ENCODE measurements at regions not wholly inside any gene's neighbourhood (a gene's known extent, or its start where the extent isn't known, plus 50 kb on each side); places are given as distances from the start of the nearest gene placed in this dataset.

- POLR2A ChIA-PET: no interaction called here
- no peak overlapping the region for H2AFZ ChIP-seq (ENCODE audit: low read depth, low read length, poor library complexity, severe bottlenecking)
- H3K79me2 ChIP-seq (ENCODE audit: insufficient read depth, low read length): no peaks in the 10 kb centered on the region
- no peaks in the 10 kb centered on the region for H4K20me1 ChIP-seq (ENCODE audit: insufficient read depth)
- TF ChIP-seq EZH2 (IDR thresholded peaks at IDR 0.05) (no peak), CTCF (IDR thresholded peaks at IDR 0.05 in 2 of 3, conservative IDR thresholded peaks at IDR 0.05 in 1 of 3; ENCODE audit: borderline replicate concordance in 1 of 3, insufficient read depth in 1 of 3, low read depth in 2 of 3, low read length in 2 of 3) (no peak), SP1 (IDR thresholded peaks at IDR 0.05; ENCODE audit: low read depth) (no peak)
- no peak overlapping the region for H3K4me2 ChIP-seq (ENCODE audit: low read length)
- intact Hi-C loops (cut with micrococcal nuclease): no loop called here
- RAD21 ChIA-PET (ENCODE audit: low non-redundant PET in 1 of 2, low total read pairs in 2 of 2, uncharacterized antibody in 2 of 2, unreplicated experiment in 2 of 2): no interaction called here
- BruUV-seq (replicated peaks): no TSS peak
- ATAC-seq (no peak), DNase-seq (ENCODE audit: low read depth, low spot score) (no peak)
- no peaks in the 10 kb centered on the region for H3K27me3 ChIP-seq (ENCODE audit: insufficient read depth, low read length)
- no peak overlapping the region for H3K9ac ChIP-seq (ENCODE audit: low read length)
- H3K9me3 ChIP-seq (ENCODE audit: control insufficient read depth in 1 of 2, insufficient read depth in 1 of 2, low read depth in 1 of 2, low read length in 2 of 2): no peaks in the 10 kb centered on the region
- CTCF ChIA-PET: no interaction called here
- H3K36me3 ChIP-seq (ENCODE audit: control insufficient read depth in 1 of 2, insufficient read depth in 2 of 2, low read length in 2 of 2): no peaks in the 10 kb centered on the region
- peaks cover 12 to 14% of the 10 kb centered on the region in 2 experiments for H3K4me1 ChIP-seq (ENCODE audit: control insufficient read depth in 1 of 2, insufficient read depth in 2 of 2, low read length in 2 of 2)
- no peaks in the 10 kb centered on the region for H3K9me2 ChIP-seq (ENCODE audit: insufficient read depth)
- H3K27ac ChIP-seq (ENCODE audit: low read depth, low read length): no peak overlapping the region
- H3K4me3 ChIP-seq (replicated peaks in 1 of 2; ENCODE audit: low read depth in 1 of 2, low read length in 2 of 2): no peak overlapping the region
Observed at GRCh38 chr18:79608535-79608934, 71.1 kb upstream of the CTDP1 start.

GRCh38 chr18:79608999-79609461 is 70.6 kb upstream of the CTDP1 start:
- ChIA-PET CTCF (no interaction called here), POLR2A (no interaction called here), RAD21 (ENCODE audit: low non-redundant PET in 1 of 2, low total read pairs in 2 of 2, uncharacterized antibody in 2 of 2, unreplicated experiment in 2 of 2) (no interaction called here)
- Histone ChIP-seq H4K20me1 (ENCODE audit: insufficient read depth) (no peaks in the 10 kb centered on the region), H3K4me3 (replicated peaks in 1 of 2; ENCODE audit: low read depth in 1 of 2, low read length in 2 of 2) (no peak overlapping the region), H3K9me3 (ENCODE audit: control insufficient read depth in 1 of 2, insufficient read depth in 1 of 2, low read depth in 1 of 2, low read length in 2 of 2) (no peaks in the 10 kb centered on the region), H3K9me2 (ENCODE audit: insufficient read depth) (no peaks in the 10 kb centered on the region), H2AFZ (ENCODE audit: low read depth, low read length, poor library complexity, severe bottlenecking) (no peak overlapping the region), H3K4me1 (ENCODE audit: control insufficient read depth in 1 of 2, insufficient read depth in 2 of 2, low read length in 2 of 2) (peaks cover 12 to 14% of the 10 kb centered on the region in 2 experiments), H3K36me3 (ENCODE audit: control insufficient read depth in 1 of 2, insufficient read depth in 2 of 2, low read length in 2 of 2) (no peaks in the 10 kb centered on the region), H3K9ac (ENCODE audit: low read length) (no peak overlapping the region), H3K79me2 (ENCODE audit: insufficient read depth, low read length) (no peaks in the 10 kb centered on the region), H3K4me2 (ENCODE audit: low read length) (no peak overlapping the region), H3K27ac (ENCODE audit: low read depth, low read length) (no peak overlapping the region), H3K27me3 (ENCODE audit: insufficient read depth, low read length) (no peaks in the 10 kb centered on the region)
- intact Hi-C loops (cut with micrococcal nuclease): no loop called here
- no TSS peak for BruUV-seq (replicated peaks)
- TF ChIP-seq ZNF274 (IDR thresholded peaks at IDR 0.05; ENCODE audit: low read depth, low read length) (no peak), TCF7L2 (IDR thresholded peaks at IDR 0.05; ENCODE audit: borderline replicate concordance, extremely low read depth, insufficient read depth, insufficient read length) (no peak), EZH2phosphoT487 (IDR thresholded peaks at IDR 0.05; ENCODE audit: borderline replicate concordance) (no peak), CEBPB (IDR thresholded peaks at IDR 0.05; ENCODE audit: low read depth) (no peak), ATF3 (IDR thresholded peaks at IDR 0.05) (no peak)
- DNase-seq (ENCODE audit: low read depth, low spot score): no peak
- ATAC-seq: no peak
